GM12873 (cell line): ENCODE measurements at regions not wholly inside any gene's neighbourhood (a gene's known extent, or its start where the extent isn't known, plus 50 kb on each side); places are given as distances from the start of the nearest gene placed in this dataset.

Experiments used
- TF ChIP-seq, protein P1 (sequence below): IDR thresholded peaks from 2 replicates; pipeline ENCODE4 v1.5.1; 2012; ENCODE audit warnings: low read depth, mild to moderate bottlenecking, moderate library complexity, low read length, control low read depth; ENCODE audit not compliant: insufficient read depth; ENCODE audit errors: missing control alignments

DNA sequence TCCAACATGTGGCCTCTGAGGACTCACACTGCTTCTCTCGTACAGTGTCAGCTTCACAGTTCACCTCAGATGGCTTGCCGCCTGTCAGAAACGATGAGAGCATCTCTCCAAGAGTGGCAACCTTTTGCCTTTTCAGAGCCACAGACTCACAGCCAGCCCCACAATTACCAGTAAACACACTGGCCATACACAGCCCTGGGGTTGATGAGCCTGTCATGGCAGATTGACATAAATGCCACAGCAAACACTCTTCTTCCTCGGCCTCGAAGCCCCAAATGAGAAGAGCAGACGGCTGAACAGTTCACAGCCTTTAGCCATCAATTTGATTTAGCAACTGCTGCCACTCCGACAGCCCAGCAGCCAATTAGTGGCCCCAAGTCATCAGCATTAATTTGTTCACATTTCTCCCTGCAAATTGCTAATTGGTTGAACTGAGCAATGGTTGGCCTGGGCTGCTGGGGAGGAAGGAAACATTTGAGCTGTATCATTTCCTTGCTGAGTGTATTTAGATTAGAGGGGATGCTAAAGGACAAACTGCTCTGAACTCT, 1142.9 kb downstream of the SORCS3 start:
- TF ChIP-seq, protein P1, sequence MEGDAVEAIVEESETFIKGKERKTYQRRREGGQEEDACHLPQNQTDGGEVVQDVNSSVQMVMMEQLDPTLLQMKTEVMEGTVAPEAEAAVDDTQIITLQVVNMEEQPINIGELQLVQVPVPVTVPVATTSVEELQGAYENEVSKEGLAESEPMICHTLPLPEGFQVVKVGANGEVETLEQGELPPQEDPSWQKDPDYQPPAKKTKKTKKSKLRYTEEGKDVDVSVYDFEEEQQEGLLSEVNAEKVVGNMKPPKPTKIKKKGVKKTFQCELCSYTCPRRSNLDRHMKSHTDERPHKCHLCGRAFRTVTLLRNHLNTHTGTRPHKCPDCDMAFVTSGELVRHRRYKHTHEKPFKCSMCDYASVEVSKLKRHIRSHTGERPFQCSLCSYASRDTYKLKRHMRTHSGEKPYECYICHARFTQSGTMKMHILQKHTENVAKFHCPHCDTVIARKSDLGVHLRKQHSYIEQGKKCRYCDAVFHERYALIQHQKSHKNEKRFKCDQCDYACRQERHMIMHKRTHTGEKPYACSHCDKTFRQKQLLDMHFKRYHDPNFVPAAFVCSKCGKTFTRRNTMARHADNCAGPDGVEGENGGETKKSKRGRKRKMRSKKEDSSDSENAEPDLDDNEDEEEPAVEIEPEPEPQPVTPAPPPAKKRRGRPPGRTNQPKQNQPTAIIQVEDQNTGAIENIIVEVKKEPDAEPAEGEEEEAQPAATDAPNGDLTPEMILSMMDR, result no peak

DNA sequence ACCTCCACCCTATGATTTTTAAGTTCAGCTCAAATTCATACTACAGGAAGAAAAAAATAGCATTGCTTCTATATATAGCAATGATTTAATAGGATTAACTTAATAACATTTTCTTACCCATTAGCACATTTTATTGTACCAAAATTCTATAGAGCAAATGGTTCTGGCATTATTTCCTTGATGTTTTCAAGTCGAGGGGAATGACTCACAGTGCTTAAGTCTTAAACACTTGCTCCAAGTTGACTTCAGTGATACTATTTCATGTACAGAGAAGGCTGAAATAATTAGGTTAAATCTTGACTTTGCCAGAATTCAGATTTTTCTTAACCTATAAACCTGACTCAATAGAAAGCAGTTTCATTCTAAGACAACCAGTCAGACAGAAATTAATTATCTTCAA, 1133.8 kb downstream of the SORCS3 start:
- TF ChIP-seq, protein P1, result no peak

DNA sequence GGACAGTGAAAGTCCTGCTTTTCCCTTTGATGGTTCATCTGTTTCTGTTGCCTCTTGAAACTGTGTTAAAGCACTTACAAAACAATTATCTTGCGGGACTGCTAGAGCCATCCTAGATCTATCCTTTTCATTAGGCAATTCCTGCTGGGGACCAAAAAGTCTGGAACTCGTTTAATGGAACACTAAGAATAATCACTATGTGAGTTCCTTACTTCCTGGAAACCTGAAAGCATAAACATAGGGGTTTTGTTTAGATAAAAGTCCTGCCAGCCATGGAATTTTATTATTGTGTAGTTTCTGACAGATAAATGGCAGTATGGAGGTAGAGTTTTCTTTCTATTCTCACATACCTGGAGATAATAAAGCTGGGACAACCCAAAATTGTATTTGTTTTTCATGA, 1133.3 kb downstream of the SORCS3 start:
- TF ChIP-seq, protein P1, result no peak

DNA sequence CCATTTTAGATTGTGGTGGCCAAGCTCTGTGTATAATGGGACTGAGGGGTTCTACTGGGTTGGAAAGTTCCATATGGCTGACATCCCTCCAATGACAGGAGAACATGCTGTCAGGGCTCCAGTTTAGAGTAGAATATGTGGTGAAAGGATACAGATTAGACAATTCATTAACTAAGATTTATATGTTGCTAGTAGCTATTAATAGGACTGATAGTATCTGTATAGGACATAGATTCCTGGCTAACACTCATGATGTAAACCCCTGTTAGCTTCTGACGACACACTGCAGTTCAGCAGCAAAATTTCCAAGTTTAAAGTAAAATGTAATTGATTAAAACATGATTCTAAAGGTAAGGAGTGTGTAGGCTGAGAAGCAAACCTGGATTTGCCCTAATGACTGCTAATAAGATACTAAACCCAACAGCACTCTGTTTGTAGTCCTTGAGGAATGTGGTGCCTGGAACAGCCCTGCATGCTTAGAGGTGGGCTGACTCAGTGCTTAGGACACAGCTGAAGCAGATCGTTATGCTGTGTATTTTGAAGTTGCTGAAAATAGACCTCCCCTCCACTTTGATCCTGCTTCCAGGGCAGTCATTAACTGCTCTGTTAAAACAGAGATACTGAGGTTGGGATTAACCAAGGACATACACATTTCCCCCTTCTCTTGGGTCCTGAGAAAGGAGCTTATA, 1129.6 kb downstream of the SORCS3 start:
- TF ChIP-seq, protein P1, result no peak

DNA sequence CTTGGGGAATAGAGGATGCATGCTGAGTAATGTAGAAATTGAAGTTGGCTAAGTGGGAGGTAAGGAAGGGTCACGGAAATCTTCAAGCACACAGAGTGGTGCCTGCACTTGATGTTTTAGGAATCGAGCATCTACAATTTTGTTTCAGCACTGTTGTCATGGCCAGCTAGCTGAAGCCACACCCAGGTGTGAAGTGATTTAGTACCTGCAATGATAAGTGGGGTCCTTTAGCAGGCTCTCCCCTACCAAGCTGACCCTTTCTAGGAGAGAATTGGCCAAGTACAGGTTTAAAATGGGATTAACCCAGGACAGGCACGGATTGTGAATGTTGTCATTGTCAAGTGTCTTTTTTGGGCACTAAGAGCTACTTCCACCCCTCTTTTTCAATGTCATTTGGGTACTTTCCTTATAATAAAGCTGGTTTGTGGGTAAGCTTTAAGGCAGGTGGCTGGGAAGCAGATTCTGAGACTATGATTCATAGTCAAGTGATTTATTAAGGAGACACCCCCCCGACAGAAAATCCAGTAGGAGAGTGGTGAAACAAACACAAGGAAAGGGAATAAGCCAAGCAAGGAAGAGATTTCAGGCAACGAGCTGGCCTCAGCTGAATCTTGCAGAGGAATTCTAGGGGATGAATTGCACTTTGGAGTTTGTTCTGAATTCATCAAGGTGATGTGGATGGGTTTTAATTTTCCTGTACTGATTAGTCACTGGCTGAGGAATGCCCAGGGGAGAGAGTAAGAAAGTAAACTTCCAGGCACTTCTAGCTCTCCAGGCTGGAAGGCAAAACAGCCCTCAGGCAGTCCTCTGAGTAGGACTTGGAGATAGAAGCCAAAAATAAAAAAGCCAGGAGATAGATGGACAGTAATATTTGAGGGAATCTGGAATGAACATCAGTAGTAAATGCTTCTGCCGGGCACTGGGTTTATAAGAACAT, 1128.4 kb downstream of the SORCS3 start:
- TF ChIP-seq, protein P1, result no peak

DNA sequence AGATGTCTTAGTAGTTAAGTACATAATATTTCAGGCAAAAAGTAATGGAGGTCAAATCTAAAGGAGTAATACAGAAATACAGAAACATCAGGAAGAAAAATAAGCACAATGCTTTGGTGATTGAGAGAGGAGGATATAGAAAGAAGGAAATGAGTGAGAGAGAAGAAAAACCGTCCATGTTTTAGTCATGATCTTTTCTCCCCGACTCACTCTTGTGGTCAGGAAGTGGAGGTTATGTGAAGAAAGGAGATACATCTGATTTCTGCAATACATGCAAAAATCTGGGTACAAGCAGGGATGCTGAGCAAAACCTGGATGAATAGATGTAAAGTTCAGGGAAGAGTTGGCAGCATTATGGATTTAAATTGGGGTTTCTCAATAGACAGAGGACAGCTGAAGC, 1122.5 kb downstream of the SORCS3 start:
- TF ChIP-seq, protein P1, result no peak
